T-helper 2 cell treated with Interferon-gamma antibody and Interleukin-4, amounts not matched to agents 5 μg/mL and 100 μg/mL, for 36 hours (primary cell): ENCODE measurements at regions not wholly inside any gene's neighbourhood (a gene's known extent, or its start where the extent isn't known, plus 50 kb on each side); places are given as distances from the start of the nearest gene placed in this dataset.
"Not testable (repeated sequence)": the region's sequence is repeated elsewhere in the genome, so short reads cannot be mapped to it uniquely, and the experiment has no call there.

Source experiments
- DNase-seq: peaks from one replicate; pipeline ENCODE4 v3.0.0; 2021; ENCODE audit warnings: low spot score
- H3K27ac Mint-ChIP-seq: one replicate; pipeline ENCODE4 v1.8.0; 2021; ENCODE audit warnings: mild to moderate bottlenecking, mixed read lengths
- H3K27me3 Mint-ChIP-seq: one replicate; pipeline ENCODE4 v1.8.0; 2021; ENCODE audit warnings: low read depth, mixed read lengths
- H3K36me3 Mint-ChIP-seq: one replicate; pipeline ENCODE4 v1.8.0; 2021; ENCODE audit warnings: low read depth, mixed read lengths
- H3K4me1 Mint-ChIP-seq: one replicate; pipeline ENCODE4 v1.8.0; 2021; ENCODE audit warnings: low read depth, mixed read lengths
- H3K4me3 Mint-ChIP-seq: one replicate; pipeline ENCODE4 v1.8.0; 2022; ENCODE audit warnings: mild to moderate bottlenecking, moderate library complexity, mixed read lengths
- H3K9me3 Mint-ChIP-seq: one replicate; pipeline ENCODE4 v1.8.0; 2021; ENCODE audit warnings: mixed read lengths

- Mint-ChIP-seq H3K27ac (no peak overlapping the region), H3K36me3 (no peaks in the 10 kb centered on the region), H3K4me3 (no peak overlapping the region), H3K27me3 (no peaks in the 10 kb centered on the region), H3K9me3 (peaks cover 18% of the 10 kb centered on the region), H3K4me1 (no peaks in the 10 kb centered on the region)
- DNase-seq = no peak
These were observed 2374.2 kb upstream of the RAG2 start for GRCh38 chr11:38972220-38972619.

GRCh38 chr11:38971141-38971540 lies 2373.1 kb upstream of the RAG2 start:
- peaks cover 22% of the 10 kb centered on the region for H3K9me3 Mint-ChIP-seq

GRCh38 chr11:38968951-38969350 lies 2370.9 kb upstream of the RAG2 start:
- no peaks in the 10 kb centered on the region for H3K27me3 Mint-ChIP-seq
- H3K27ac Mint-ChIP-seq = no peak overlapping the region
- H3K9me3 Mint-ChIP-seq = peaks cover 22% of the 10 kb centered on the region
- no peak overlapping the region for H3K4me3 Mint-ChIP-seq
- DNase-seq = no peak
- no peaks in the 10 kb centered on the region for H3K4me1 Mint-ChIP-seq
- no peaks in the 10 kb centered on the region for H3K36me3 Mint-ChIP-seq

More at GRCh38 chr11:38971141-38971540, 2373.1 kb upstream of the RAG2 start:
- Mint-ChIP-seq H3K27me3 (no peaks in the 10 kb centered on the region), H3K36me3 (no peaks in the 10 kb centered on the region), H3K27ac (no peak overlapping the region), H3K4me3 (no peak overlapping the region), H3K4me1 (no peaks in the 10 kb centered on the region)
- no peak for DNase-seq

- no peaks in the 10 kb centered on the region for H3K4me1 Mint-ChIP-seq
- no peak overlapping the region for H3K27ac Mint-ChIP-seq
These were observed 2354.7 kb upstream of the RAG2 start for GRCh38 chr11:38952698-38953097.

GRCh38 chr11:38950867-38951266 lies 2352.8 kb upstream of the RAG2 start:
- Mint-ChIP-seq H3K27ac (no peak overlapping the region), H3K27me3 (no peaks in the 10 kb centered on the region), H3K36me3 (no peaks in the 10 kb centered on the region), H3K9me3 (peaks cover 20% of the 10 kb centered on the region), H3K4me1 (no peaks in the 10 kb centered on the region), H3K4me3 (no peak overlapping the region)
- no peak for DNase-seq

More at GRCh38 chr11:38952698-38953097, 2354.7 kb upstream of the RAG2 start:
- no peaks in the 10 kb centered on the region for H3K27me3 Mint-ChIP-seq
- DNase-seq = no peak
- no peaks in the 10 kb centered on the region for H3K36me3 Mint-ChIP-seq
- no peak overlapping the region for H3K4me3 Mint-ChIP-seq
- H3K9me3 Mint-ChIP-seq = peaks cover 19% of the 10 kb centered on the region

- no peaks in the 10 kb centered on the region for H3K4me1 Mint-ChIP-seq
- H3K27ac Mint-ChIP-seq = no peak overlapping the region
- H3K9me3 Mint-ChIP-seq = peaks cover 28% of the 10 kb centered on the region
- no peaks in the 10 kb centered on the region for H3K36me3 Mint-ChIP-seq
- no peaks in the 10 kb centered on the region for H3K27me3 Mint-ChIP-seq
- no peak for DNase-seq
- H3K4me3 Mint-ChIP-seq = no peak overlapping the region
These were observed 2350.4 kb upstream of the RAG2 start for GRCh38 chr11:38948392-38948791.

- H3K9me3 Mint-ChIP-seq = peaks cover 34% of the 10 kb centered on the region
- no peaks in the 10 kb centered on the region for H3K36me3 Mint-ChIP-seq
- H3K27me3 Mint-ChIP-seq = no peaks in the 10 kb centered on the region
- H3K4me1 Mint-ChIP-seq = no peaks in the 10 kb centered on the region
- no peak overlapping the region for H3K4me3 Mint-ChIP-seq
- no peak for DNase-seq
- no peak overlapping the region for H3K27ac Mint-ChIP-seq
These were observed 2339.7 kb upstream of the RAG2 start for GRCh38 chr11:38937709-38938108.

GRCh38 chr11:38935941-38936340 lies 2337.9 kb upstream of the RAG2 start:
- Mint-ChIP-seq H3K27ac (no peak overlapping the region), H3K4me1 (no peaks in the 10 kb centered on the region), H3K9me3 (peaks cover 47% of the 10 kb centered on the region), H3K27me3 (no peaks in the 10 kb centered on the region), H3K4me3 (no peak overlapping the region), H3K36me3 (no peaks in the 10 kb centered on the region)
- no peak for DNase-seq

GRCh38 chr11:38927993-38928392 lies 2330.0 kb upstream of the RAG2 start:
- no peaks in the 10 kb centered on the region for H3K4me1 Mint-ChIP-seq
- H3K9me3 Mint-ChIP-seq = peaks cover 27% of the 10 kb centered on the region
- no peak overlapping the region for H3K27ac Mint-ChIP-seq
- H3K4me3 Mint-ChIP-seq = no peak overlapping the region
- H3K27me3 Mint-ChIP-seq = no peaks in the 10 kb centered on the region
- no peak for DNase-seq
- H3K36me3 Mint-ChIP-seq = no peaks in the 10 kb centered on the region

GRCh38 chr11:38924644-38925043 lies 2326.6 kb upstream of the RAG2 start:
- Mint-ChIP-seq H3K4me3 (no peak overlapping the region), H3K36me3 (no peaks in the 10 kb centered on the region), H3K27ac (no peak overlapping the region), H3K27me3 (no peaks in the 10 kb centered on the region), H3K9me3 (peaks cover 27% of the 10 kb centered on the region), H3K4me1 (no peaks in the 10 kb centered on the region)
- DNase-seq = no peak

GRCh38 chr11:38900211-38900610 lies 2302.2 kb upstream of the RAG2 start:
- Mint-ChIP-seq H3K27me3 (no peaks in the 10 kb centered on the region), H3K4me1 (no peaks in the 10 kb centered on the region), H3K9me3 (peaks cover 34% of the 10 kb centered on the region), H3K4me3 (no peak overlapping the region), H3K27ac (no peak overlapping the region), H3K36me3 (no peaks in the 10 kb centered on the region)
- no peak for DNase-seq

GRCh38 chr11:38894201-38894600 lies 2296.2 kb upstream of the RAG2 start:
- H3K27me3 Mint-ChIP-seq, H3K27ac Mint-ChIP-seq, H3K4me3 Mint-ChIP-seq, H3K36me3 Mint-ChIP-seq, DNase-seq, H3K4me1 Mint-ChIP-seq: not testable (repeated sequence)
- H3K9me3 Mint-ChIP-seq = peaks cover 45% of the 10 kb centered on the region

GRCh38 chr11:38884145-38884865 lies 2286.3 kb upstream of the RAG2 start:
- H3K9me3 Mint-ChIP-seq = peaks cover 19% of the 10 kb centered on the region
- H3K4me1 Mint-ChIP-seq = no peaks in the 10 kb centered on the region
- H3K27ac Mint-ChIP-seq = no peak overlapping the region
- no peak overlapping the region for H3K4me3 Mint-ChIP-seq
- no peak for DNase-seq
- no peaks in the 10 kb centered on the region for H3K27me3 Mint-ChIP-seq
- H3K36me3 Mint-ChIP-seq = no peaks in the 10 kb centered on the region

- Mint-ChIP-seq H3K4me1 (no peaks in the 10 kb centered on the region), H3K9me3 (peaks cover 49% of the 10 kb centered on the region), H3K27me3 (no peaks in the 10 kb centered on the region), H3K4me3 (no peak overlapping the region), H3K36me3 (no peaks in the 10 kb centered on the region), H3K27ac (no peak overlapping the region)
- no peak for DNase-seq
These were observed 2269.3 kb upstream of the RAG2 start for GRCh38 chr11:38867338-38867737.

- Mint-ChIP-seq H3K27me3 (no peaks in the 10 kb centered on the region), H3K27ac (no peak overlapping the region), H3K9me3 (peaks cover 56% of the 10 kb centered on the region), H3K4me1 (no peaks in the 10 kb centered on the region), H3K4me3 (no peak overlapping the region), H3K36me3 (no peaks in the 10 kb centered on the region)
- DNase-seq = no peak
These were observed 2267.9 kb upstream of the RAG2 start for GRCh38 chr11:38865922-38866321.
